ENCODE measurements at regions not wholly inside any gene's neighbourhood (a gene's known extent, or its start where the extent isn't known, plus 50 kb on each side); places are given as distances from the start of the nearest gene placed in this dataset.

- Histone ChIP-seq H3K4me3 (ENCODE audit: low read depth in 1 of 2, low read length in 2 of 2) (no peak overlapping the region), H3K36me3 (ENCODE audit: control insufficient read depth in 1 of 2, insufficient read depth in 2 of 2, low read length in 2 of 2) (no peaks in the 10 kb centered on the region), H3K27me3 (ENCODE audit: low read depth, low read length) (no peaks in the 10 kb centered on the region), H3K4me1 (ENCODE audit: control insufficient read depth in 1 of 2, insufficient read depth in 2 of 2, low read length in 2 of 2) (no peaks in the 10 kb centered on the region), H3K9me3 (ENCODE audit: control insufficient read depth in 1 of 2, low read length in 2 of 2) (peaks cover 0 to 9% of the 10 kb centered on the region in 2 donors), H3K27ac (ENCODE audit: low read length) (no peak overlapping the region)
Measured at GRCh38 chr14:97718886-97719442, 921.8 kb downstream of the VRK1 start.

GRCh38 chr14:97719931-97720330 is 922.7 kb downstream of the VRK1 start:
- Histone ChIP-seq H3K36me3 (ENCODE audit: control insufficient read depth in 1 of 2, insufficient read depth in 2 of 2, low read length in 2 of 2) (no peaks in the 10 kb centered on the region), H3K27ac (ENCODE audit: low read length) (no peak overlapping the region), H3K27me3 (ENCODE audit: low read depth, low read length) (no peaks in the 10 kb centered on the region), H3K4me3 (ENCODE audit: low read depth in 1 of 2, low read length in 2 of 2) (no peak overlapping the region), H3K9me3 (ENCODE audit: control insufficient read depth in 1 of 2, low read length in 2 of 2) (peaks cover 0 to 9% of the 10 kb centered on the region in 2 donors), H3K4me1 (ENCODE audit: control insufficient read depth in 1 of 2, insufficient read depth in 2 of 2, low read length in 2 of 2) (no peaks in the 10 kb centered on the region)

- Histone ChIP-seq H3K36me3 (ENCODE audit: control insufficient read depth in 1 of 2, insufficient read depth in 2 of 2, low read length in 2 of 2) (no peaks in the 10 kb centered on the region), H3K27ac (ENCODE audit: low read length) (no peak overlapping the region)
Measured at GRCh38 chr14:97723351-97723750, 926.2 kb downstream of the VRK1 start.

GRCh38 chr14:97723819-97724218 is 926.6 kb downstream of the VRK1 start:
- Histone ChIP-seq H3K4me1 (ENCODE audit: control insufficient read depth in 1 of 2, insufficient read depth in 2 of 2, low read length in 2 of 2) (no peaks in the 10 kb centered on the region), H3K27me3 (ENCODE audit: low read depth, low read length) (no peaks in the 10 kb centered on the region), H3K27ac (ENCODE audit: low read length) (no peak overlapping the region), H3K9me3 (ENCODE audit: control insufficient read depth in 1 of 2, low read length in 2 of 2) (peaks cover 0 to 9% of the 10 kb centered on the region in 2 donors), H3K4me3 (ENCODE audit: low read depth in 1 of 2, low read length in 2 of 2) (no peak overlapping the region), H3K36me3 (ENCODE audit: control insufficient read depth in 1 of 2, insufficient read depth in 2 of 2, low read length in 2 of 2) (no peaks in the 10 kb centered on the region)

More at GRCh38 chr14:97723351-97723750, 926.2 kb downstream of the VRK1 start:
- H3K27me3 ChIP-seq (ENCODE audit: low read depth, low read length): no peaks in the 10 kb centered on the region
- no peak overlapping the region for H3K4me3 ChIP-seq (ENCODE audit: low read depth in 1 of 2, low read length in 2 of 2)
- peaks cover 0 to 9% of the 10 kb centered on the region in 2 donors for H3K9me3 ChIP-seq (ENCODE audit: control insufficient read depth in 1 of 2, low read length in 2 of 2)
- H3K4me1 ChIP-seq (ENCODE audit: control insufficient read depth in 1 of 2, insufficient read depth in 2 of 2, low read length in 2 of 2): no peaks in the 10 kb centered on the region

GRCh38 chr14:97724265-97724731 is 927.1 kb downstream of the VRK1 start:
- Histone ChIP-seq H3K4me3 (ENCODE audit: low read depth in 1 of 2, low read length in 2 of 2) (no peak overlapping the region), H3K27me3 (ENCODE audit: low read depth, low read length) (no peaks in the 10 kb centered on the region), H3K27ac (ENCODE audit: low read length) (no peak overlapping the region), H3K4me1 (ENCODE audit: control insufficient read depth in 1 of 2, insufficient read depth in 2 of 2, low read length in 2 of 2) (no peaks in the 10 kb centered on the region), H3K9me3 (ENCODE audit: control insufficient read depth in 1 of 2, low read length in 2 of 2) (peaks cover 0 to 9% of the 10 kb centered on the region in 2 donors), H3K36me3 (ENCODE audit: control insufficient read depth in 1 of 2, insufficient read depth in 2 of 2, low read length in 2 of 2) (no peaks in the 10 kb centered on the region)

- H3K9me3 ChIP-seq (ENCODE audit: control insufficient read depth in 1 of 2, low read length in 2 of 2): peaks cover 0 to 11% of the 10 kb centered on the region in 2 donors
- H3K36me3 ChIP-seq (ENCODE audit: control insufficient read depth in 1 of 2, insufficient read depth in 2 of 2, low read length in 2 of 2): no peaks in the 10 kb centered on the region
- no peaks in the 10 kb centered on the region for H3K27me3 ChIP-seq (ENCODE audit: low read depth, low read length)
- H3K27ac ChIP-seq (ENCODE audit: low read length): no peak overlapping the region
- H3K4me3 ChIP-seq (ENCODE audit: low read depth in 1 of 2, low read length in 2 of 2): no peak overlapping the region
- H3K4me1 ChIP-seq (ENCODE audit: control insufficient read depth in 1 of 2, insufficient read depth in 2 of 2, low read length in 2 of 2): no peaks in the 10 kb centered on the region
Measured at GRCh38 chr14:97726676-97727075, 929.5 kb downstream of the VRK1 start.

GRCh38 chr14:97730706-97731105 is 933.5 kb downstream of the VRK1 start:
- no peak overlapping the region for H3K27ac ChIP-seq (ENCODE audit: low read length)
- H3K9me3 ChIP-seq (ENCODE audit: control insufficient read depth in 1 of 2, low read length in 2 of 2): peaks cover 0 to 6% of the 10 kb centered on the region in 2 donors
- H3K36me3 ChIP-seq (ENCODE audit: control insufficient read depth in 1 of 2, insufficient read depth in 2 of 2, low read length in 2 of 2): no peaks in the 10 kb centered on the region
- H3K4me1 ChIP-seq (ENCODE audit: control insufficient read depth in 1 of 2, insufficient read depth in 2 of 2, low read length in 2 of 2): no peaks in the 10 kb centered on the region
- no peaks in the 10 kb centered on the region for H3K27me3 ChIP-seq (ENCODE audit: low read depth, low read length)
- H3K4me3 ChIP-seq (ENCODE audit: low read depth in 1 of 2, low read length in 2 of 2): no peak overlapping the region

- H3K27me3 ChIP-seq (ENCODE audit: low read depth, low read length): no peaks in the 10 kb centered on the region
- H3K4me3 ChIP-seq (ENCODE audit: low read depth in 1 of 2, low read length in 2 of 2): no peak overlapping the region
- no peaks in the 10 kb centered on the region for H3K4me1 ChIP-seq (ENCODE audit: control insufficient read depth in 1 of 2, insufficient read depth in 2 of 2, low read length in 2 of 2)
- H3K9me3 ChIP-seq (ENCODE audit: control insufficient read depth in 1 of 2, low read length in 2 of 2): peaks cover 0 to 6% of the 10 kb centered on the region in 2 donors
- no peaks in the 10 kb centered on the region for H3K36me3 ChIP-seq (ENCODE audit: control insufficient read depth in 1 of 2, insufficient read depth in 2 of 2, low read length in 2 of 2)
- no peak overlapping the region for H3K27ac ChIP-seq (ENCODE audit: low read length)
Measured at GRCh38 chr14:97731800-97732199, 934.6 kb downstream of the VRK1 start.

- Histone ChIP-seq H3K9me3 (ENCODE audit: control insufficient read depth in 1 of 2, low read length in 2 of 2) (peaks cover 0 to 4% of the 10 kb centered on the region in 2 donors), H3K4me1 (ENCODE audit: control insufficient read depth in 1 of 2, insufficient read depth in 2 of 2, low read length in 2 of 2) (no peaks in the 10 kb centered on the region), H3K27ac (ENCODE audit: low read length) (no peak overlapping the region), H3K27me3 (ENCODE audit: low read depth, low read length) (no peaks in the 10 kb centered on the region), H3K36me3 (ENCODE audit: control insufficient read depth in 1 of 2, insufficient read depth in 2 of 2, low read length in 2 of 2) (no peaks in the 10 kb centered on the region), H3K4me3 (ENCODE audit: low read depth in 1 of 2, low read length in 2 of 2) (no peak overlapping the region)
Measured at GRCh38 chr14:97747316-97747715, 950.1 kb downstream of the VRK1 start.

- Histone ChIP-seq H3K4me1 (ENCODE audit: control insufficient read depth in 1 of 2, insufficient read depth in 2 of 2, low read length in 2 of 2) (no peaks in the 10 kb centered on the region), H3K4me3 (ENCODE audit: low read depth in 1 of 2, low read length in 2 of 2) (no peak overlapping the region), H3K27ac (ENCODE audit: low read length) (no peak overlapping the region), H3K27me3 (ENCODE audit: low read depth, low read length) (no peaks in the 10 kb centered on the region), H3K9me3 (ENCODE audit: control insufficient read depth in 1 of 2, low read length in 2 of 2) (peaks cover 0 to 4% of the 10 kb centered on the region in 2 donors), H3K36me3 (ENCODE audit: control insufficient read depth in 1 of 2, insufficient read depth in 2 of 2, low read length in 2 of 2) (no peaks in the 10 kb centered on the region)
Measured at GRCh38 chr14:97748616-97749015, 951.4 kb downstream of the VRK1 start.

GRCh38 chr14:97757491-97757890 is 960.3 kb downstream of the VRK1 start:
- Histone ChIP-seq H3K4me3 (ENCODE audit: low read depth in 1 of 2, low read length in 2 of 2) (no peak overlapping the region), H3K27me3 (ENCODE audit: low read depth, low read length) (no peaks in the 10 kb centered on the region), H3K36me3 (ENCODE audit: control insufficient read depth in 1 of 2, insufficient read depth in 2 of 2, low read length in 2 of 2) (no peaks in the 10 kb centered on the region), H3K27ac (ENCODE audit: low read length) (no peak overlapping the region), H3K9me3 (ENCODE audit: control insufficient read depth in 1 of 2, low read length in 2 of 2) (no peaks in the 10 kb centered on the region), H3K4me1 (ENCODE audit: control insufficient read depth in 1 of 2, insufficient read depth in 2 of 2, low read length in 2 of 2) (no peaks in the 10 kb centered on the region)

- no peaks in the 10 kb centered on the region for H3K4me1 ChIP-seq (ENCODE audit: control insufficient read depth in 1 of 2, insufficient read depth in 2 of 2, low read length in 2 of 2)
- H3K36me3 ChIP-seq (ENCODE audit: control insufficient read depth in 1 of 2, insufficient read depth in 2 of 2, low read length in 2 of 2): no peaks in the 10 kb centered on the region
- no peak overlapping the region for H3K27ac ChIP-seq (ENCODE audit: low read length)
- no peaks in the 10 kb centered on the region for H3K27me3 ChIP-seq (ENCODE audit: low read depth, low read length)
- H3K4me3 ChIP-seq (ENCODE audit: low read depth in 1 of 2, low read length in 2 of 2): no peak overlapping the region
- H3K9me3 ChIP-seq (ENCODE audit: control insufficient read depth in 1 of 2, low read length in 2 of 2): no peaks in the 10 kb centered on the region
Measured at GRCh38 chr14:97760050-97760449, 962.9 kb downstream of the VRK1 start.

Data from muscle layer of duodenum (tissue), 2 donors.